EH (cell line): ENCODE measurements at regions not wholly inside any gene's neighbourhood (a gene's known extent, or its start where the extent isn't known, plus 50 kb on each side); places are given as distances from the start of the nearest gene placed in this dataset.
"Not testable (repeated sequence)": the region's sequence is repeated elsewhere in the genome, so short reads cannot be mapped to it uniquely, and the experiment has no call there.

ENCODE experiments used
- DNase-seq: peaks from one replicate; pipeline ENCODE4 v3.0.0-alpha.2; 2015; ENCODE audit warnings: low read depth

DNA sequence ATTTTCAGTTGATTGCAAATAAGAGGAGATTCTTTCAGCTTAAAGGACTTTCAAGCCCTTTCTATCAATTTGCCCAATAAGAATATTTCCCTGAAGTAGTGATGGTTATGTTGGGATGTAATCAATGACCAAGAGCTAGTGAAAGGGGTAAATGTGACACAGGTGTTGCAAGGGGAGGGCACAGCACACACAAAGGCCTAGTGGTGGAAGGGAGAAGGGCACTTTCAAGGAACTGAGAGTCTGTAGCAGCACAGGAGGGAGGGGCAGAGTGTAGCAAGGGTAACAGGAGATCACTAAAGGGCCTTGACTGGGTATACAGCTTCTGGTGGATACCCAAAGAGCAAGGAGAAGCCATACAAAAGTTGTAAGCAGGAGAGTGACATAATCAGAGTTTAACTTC lies 217.8 kb upstream of the ARHGEF26 start:
- no peak for DNase-seq

DNA sequence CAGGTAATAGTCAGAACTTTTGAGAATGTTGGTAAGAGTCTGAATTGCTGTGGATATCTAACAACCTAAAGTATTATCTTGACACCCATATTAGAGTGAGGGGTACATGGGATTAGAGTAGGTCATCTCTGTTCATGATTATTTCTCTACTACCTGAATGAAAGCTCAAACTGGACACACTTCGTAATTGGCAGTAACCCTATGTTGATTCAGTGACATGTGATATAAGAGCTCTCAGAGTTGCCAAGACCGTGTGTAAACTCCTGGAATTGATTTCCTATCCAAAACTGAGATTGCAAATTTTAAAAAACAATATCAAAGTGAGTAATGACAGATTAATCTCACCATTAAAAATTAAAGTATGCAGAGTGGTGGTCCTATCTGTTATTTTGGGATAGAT lies 214.8 kb upstream of the ARHGEF26 start:
- no peak for DNase-seq

DNA sequence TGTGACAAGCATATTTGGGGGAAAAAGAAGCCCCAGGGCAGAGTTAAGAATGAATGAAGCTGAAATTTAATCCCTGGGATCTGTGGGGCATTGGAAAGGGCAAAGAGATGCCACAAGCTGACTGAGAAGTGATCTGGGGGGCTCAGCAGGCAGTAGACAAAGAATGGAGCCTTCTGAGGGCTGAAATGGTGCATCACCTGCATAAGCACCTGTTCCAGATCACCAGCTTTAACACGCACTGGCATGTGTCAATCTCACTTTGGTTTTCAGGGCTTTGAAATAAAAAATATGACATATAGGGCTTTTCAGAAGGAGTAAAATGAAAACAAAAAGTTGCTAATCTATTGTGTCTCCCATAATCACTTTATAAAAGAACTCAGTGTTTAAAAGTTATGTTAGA lies 210.8 kb upstream of the ARHGEF26 start:
- DNase-seq, result no peak

DNA sequence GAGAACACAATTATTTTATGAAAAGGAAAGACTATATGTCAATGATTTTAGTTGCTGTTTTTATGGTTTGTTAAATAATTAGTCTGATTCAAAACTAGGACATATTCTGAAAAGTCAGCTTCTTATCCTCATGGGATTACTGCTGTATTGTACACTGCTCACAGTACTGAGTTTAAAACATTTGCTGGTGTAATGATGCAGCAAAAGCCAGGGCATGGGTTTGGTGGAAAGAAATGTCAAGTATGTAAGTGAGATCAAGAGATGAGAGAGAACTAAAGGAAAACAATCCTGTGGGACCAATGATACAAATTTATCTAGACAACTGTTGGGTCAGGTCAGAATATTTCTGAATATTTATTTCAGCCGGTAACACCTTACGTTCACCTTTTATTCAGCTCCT lies 210.1 kb upstream of the ARHGEF26 start:
- DNase-seq, result no peak

DNA sequence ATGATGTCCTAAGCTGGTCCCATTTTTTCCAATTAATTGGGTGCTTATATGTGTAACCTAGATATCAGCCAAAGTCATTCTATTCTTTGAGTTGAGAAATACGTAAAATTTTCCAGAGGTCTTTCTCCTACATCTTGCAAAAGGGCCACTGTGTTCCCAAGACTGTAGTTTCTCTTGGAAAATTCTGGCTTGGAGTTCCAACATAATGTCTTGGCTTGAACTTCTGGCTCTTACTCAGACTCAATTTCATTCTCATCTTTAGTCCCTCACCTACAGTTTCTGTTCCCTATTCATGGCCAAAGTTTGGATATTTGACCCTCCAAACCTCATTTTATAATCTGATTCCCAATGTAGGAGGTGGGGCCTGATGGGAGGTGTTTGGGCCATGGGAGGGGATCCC lies 201.4 kb upstream of the ARHGEF26 start:
- no peak for DNase-seq

DNA sequence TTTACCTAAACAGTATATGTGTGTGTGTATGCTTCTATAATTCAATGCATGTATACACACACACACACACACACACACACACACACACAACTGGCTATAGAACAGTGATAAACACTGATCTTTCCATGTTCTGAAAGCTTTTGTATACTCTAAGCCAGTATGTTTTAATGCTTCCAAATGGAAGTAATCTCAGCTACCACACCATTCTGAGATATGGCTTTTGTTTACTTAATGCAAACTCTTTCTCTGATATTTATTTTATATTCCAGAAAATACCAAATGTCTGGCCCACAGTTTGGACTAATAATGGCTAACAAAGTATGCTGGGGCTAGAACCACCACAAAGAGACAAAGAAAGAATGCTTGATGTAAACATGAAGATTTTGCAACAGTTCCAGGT lies 199.4 kb upstream of the ARHGEF26 start:
- DNase-seq, result no peak

DNA sequence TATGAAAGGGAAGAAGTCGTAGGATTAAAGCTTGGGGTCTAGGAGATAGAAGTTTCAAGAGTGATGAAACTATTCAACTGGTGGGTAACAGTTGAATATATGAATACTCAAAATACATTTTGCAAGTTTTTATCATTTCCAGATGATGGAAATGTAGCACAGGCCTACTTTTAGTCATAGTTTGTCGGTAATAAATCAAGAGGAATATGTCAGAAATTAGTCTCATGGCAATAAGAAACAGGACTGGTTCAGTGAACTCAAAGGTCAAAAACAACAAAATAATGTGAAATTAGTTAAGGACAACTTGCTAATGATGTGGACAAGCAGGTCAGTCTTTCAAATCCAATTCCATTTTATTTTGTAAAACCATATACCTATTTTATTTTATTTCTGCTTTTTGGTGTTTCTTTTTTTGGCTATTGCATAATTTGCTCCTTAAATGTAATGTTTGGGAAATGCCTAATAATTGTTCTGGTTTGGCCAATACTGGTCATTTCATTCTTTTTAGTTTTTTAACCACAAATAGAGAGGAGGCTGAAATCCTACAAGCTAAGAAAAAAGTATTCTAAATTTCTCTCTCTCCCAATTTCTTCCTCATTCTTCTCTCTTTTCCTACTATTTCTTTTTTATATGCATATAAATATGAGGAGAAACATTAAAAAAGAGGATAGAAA lies 195.2 kb upstream of the ARHGEF26 start:
- DNase-seq, result no peak

DNA sequence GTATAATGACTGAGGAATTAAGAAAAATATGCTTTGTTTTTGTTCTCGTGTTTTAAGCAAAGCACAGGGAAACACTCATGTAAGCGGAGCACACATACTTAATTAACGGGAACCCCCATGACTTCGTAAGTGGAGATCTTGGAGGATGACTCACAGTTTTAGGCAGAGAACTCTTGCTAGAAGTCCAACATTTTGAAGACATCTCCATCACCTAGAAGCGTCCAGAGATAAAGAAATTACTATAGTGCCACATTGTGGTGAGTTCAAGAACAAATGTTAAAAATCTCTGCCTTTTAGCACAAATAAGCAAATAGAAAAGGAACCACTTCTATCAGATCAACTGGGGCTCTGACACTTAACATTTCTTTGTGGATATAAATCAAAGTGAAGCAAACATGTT lies 194.1 kb upstream of the ARHGEF26 start:
- DNase-seq, result peak; percentile 62

DNA sequence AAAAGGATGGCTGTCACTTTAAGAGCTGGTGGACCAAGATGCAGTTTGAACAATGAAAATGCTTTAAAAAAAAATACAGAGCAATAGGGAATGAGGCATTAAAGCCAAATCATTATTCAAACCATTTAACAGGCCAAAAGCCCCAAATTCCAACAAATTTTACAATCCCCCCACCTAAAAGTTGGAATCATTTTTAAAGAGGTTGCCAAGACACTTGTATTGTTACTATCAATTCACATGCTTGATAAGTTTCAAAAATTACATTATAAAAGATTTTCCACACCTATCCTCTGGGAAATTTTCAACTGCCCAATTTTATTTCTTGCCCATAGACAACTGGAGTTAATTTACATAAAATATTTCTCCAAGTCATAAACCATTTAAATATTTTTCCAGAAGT lies 192.3 kb upstream of the ARHGEF26 start:
- no peak for DNase-seq

DNA sequence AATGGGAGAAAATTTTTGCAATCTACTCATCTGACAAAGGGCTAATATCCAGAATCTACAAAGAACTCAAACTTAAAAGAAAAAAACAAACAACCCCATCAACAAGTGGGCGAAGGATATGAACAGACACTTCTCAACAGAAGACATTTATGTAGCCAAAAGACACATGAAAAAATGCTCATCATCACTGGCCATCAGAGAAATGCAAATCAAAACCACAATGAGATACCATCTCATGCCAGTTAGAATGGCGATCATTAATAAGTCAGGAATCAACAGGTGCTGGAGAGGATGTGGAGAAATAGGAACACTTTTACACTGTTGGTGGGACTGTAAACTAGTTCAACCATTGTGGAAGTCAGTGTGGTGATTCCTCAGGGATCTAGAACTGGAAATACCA lies 187.7 kb upstream of the ARHGEF26 start:
- DNase-seq, result not testable (repeated sequence)

DNA sequence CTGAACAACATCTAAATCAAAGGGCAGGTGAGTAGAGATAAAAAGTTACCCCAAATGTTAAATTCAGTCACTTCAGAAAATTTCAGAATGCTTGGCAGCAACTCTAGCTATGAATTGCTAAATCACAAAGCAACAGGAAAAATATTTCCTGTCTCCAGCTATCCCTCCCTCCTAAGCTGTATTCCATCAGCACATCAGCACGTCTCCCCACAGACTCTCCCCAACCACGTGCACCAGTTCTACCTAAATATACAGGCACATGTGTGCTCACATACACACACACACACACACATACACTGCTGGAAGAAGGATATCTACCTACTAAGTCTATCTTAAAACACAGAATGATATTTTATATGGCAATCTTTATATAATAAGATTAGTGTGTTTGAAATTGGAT lies 177.1 kb upstream of the ARHGEF26 start:
- no peak for DNase-seq

DNA sequence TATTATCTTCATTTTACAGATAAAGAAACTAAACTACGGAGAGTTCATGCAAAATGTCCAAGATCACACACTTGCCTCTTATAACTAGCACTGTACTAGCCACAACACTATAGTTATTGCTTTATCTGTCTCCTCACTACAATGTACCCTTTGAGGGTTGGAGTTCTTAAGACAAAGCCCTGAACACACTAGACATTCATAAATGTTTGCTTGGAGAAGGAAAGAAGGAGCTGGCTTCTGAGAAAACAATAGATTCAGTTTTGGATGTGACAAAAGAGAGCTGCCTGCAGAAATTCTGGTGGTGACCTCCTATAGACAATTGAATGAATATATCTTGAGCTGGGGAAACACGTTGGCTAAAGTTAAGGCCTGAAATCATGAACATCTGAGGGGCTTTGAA lies 169.9 kb upstream of the ARHGEF26 start:
- no peak for DNase-seq

DNA sequence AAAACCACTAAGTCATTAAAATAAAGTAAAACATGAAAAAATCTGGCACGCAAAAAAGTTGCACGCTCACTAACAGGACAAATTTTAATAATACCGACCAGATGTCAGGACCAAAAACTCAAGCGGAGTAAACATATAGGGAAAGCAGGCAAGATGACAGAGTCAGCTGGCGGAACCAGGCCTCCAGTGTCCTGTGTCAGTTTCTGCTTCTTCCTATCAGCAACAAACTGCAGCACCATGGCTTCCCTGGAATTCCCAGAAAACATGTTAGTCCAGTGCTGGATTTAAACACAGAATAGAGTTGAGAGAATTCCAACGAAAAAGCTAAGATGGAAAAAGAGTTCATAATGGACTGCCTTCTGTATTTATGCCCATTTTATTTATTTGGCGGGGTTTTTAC lies 169.1 kb upstream of the ARHGEF26 start:
- DNase-seq, result no peak

DNA sequence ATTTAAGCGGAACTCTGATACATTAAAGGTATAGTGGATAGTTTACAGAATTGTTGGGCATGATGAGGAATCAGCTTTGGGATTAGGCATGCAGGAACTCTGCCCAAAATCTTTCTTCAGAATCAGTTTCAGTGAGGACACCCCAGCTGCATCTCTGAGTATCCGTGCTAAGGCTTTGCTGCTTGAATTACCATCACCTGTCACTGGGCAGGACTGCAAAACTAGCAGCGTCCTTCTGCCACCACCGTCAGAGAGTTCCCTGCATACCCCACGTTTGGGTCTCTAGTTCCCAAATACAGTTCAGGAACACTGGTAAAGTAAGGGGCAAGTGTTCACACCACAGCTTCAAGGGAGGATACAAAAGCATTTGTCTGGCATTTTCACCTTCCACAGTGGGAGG lies 164.6 kb upstream of the ARHGEF26 start:
- DNase-seq, result no peak

DNA sequence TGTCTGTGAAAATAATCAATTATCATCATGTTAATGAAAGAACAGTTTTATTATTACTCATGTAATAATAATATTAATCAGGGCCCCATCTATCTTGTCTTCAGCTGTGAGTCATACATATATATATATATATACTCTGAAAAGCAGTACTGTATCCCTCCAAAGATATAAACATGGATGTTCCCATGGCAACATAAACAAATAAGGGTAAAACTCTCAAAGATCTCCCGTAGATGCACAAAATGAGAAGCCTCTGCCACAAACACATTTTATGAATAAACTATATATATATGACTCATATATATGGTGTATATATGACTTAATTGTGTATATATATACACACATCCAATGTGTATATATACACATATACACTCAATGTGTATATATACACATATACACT lies 163.8 kb upstream of the ARHGEF26 start:
- DNase-seq, result no peak

DNA sequence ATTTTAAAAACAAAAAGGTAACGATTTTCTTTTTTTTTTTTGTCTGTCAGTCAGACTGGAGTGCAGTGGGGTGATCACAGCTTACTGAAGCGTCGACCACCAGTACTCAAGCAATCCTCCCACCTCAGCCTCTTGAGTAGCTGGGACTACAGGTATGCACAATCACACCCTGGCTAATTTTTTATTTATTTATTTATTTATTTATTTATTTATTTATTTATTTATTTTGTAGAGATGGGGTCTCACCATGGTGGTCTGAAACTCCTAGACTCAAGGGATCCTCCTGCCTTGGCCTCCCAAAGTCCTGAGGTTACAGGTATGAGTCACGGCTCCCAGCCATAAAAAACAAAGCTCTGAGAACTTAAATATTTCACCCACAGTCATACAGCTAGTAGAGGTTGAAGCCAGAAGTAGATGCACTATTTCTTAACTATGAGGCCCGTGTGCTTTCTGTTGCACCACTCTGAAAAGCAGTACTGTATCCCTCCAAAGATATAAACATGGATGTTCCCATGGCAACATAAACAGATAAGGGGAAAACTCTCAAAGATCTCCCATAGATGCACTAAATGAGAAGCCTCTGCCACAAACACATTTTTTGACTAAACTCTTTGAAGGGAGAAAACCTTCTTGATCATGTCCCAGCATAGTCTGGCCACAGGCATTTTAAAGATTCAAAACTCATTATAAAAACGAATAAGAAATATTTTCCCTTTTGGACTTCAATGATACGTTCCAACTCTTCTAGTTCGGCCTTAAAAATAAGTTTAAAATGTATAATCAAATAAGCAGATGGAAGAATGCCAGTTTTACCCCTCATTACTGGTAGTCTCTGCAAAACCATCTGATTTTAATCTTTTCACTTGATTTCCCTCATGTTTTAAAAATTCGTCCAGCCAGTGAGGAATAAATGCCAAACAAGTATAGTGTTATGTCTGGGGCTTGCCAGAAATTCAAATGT lies 162.3 kb upstream of the ARHGEF26 start:
- DNase-seq, result no peak

DNA sequence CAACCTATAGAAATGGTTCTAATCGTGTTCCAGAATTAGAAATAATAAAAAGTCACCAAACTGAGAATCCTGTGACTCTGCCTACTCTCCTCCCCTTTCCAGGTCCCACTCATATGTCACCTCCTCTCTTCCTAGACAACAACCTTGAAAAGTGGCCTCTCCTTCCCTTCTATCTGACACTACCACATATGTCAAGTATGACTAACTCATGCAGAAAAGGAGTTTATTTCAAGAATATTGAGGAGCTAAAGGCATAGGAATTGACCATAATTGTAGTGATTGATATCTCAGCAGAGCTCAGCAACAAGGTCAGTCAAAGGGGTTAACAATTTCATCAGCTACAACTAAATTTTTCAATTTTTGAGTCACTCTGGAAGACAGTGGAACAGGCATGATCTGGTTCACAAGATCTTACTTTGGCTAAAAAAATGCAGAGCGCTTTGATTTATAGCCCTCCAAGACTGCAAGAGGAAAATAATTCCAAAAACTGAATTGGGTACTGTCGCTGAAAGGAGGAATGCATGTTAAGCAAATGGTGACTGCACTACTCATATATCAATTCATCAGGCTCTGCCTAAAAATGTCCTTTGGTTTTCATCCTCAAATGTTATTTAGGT lies 160.6 kb upstream of the ARHGEF26 start:
- DNase-seq, result no peak

DNA sequence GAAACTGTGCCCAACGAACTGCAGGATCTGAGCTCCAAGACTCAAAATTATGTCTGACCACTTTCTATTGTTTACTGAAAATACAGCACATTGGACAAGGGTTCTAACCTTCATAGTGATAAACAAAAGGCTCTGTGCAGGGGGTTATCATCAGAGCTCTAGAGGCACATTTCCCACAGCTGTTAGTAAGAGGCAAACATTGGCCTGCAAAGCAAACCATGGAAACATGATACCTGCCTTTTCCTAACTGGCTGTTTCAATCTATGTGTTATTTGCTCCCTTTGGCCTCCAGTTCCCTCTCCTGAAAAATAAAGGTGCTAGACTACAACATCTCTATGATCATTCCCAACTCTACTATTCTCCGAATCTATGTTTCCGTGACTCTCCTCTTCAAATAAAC lies 159.7 kb upstream of the ARHGEF26 start:
- DNase-seq, result no peak

DNA sequence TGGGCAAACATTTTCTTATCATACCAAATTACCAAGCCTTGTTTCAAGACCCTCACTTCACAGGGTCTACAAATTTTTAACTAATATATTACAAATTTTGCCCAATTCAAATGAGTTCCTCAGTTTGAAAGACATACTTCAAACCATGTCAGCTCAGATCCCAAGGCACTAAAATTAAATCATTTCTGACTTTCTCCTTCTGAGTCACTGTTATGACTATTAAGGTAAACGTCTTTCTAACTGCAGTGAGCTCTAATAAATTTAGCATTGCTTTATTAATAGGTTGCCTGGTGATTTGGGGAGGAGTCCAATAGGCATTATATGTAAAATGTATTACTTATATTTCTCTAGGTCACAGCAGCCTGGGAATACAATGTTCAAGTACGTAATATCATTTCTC lies 158.2 kb upstream of the ARHGEF26 start:
- no peak for DNase-seq

DNA sequence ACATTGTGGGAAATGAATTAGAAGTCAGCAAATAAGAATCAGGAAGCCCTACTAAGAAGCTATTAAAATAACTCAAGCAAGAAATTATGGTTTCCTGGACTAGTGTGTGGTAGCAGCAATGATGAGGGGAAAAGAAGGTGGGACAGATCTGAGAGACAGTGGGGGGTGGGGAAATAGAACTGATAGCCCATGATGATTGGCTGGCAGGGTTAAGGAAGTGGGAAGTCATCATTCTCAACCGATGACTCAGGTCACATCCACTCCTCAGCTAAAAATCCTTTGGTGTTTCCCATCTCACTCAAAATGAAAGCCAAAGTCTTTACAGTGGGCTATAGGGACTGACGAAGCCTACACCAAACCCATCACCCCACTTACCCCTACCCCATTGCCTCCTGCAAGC lies 153.9 kb upstream of the ARHGEF26 start:
- no peak for DNase-seq

DNA sequence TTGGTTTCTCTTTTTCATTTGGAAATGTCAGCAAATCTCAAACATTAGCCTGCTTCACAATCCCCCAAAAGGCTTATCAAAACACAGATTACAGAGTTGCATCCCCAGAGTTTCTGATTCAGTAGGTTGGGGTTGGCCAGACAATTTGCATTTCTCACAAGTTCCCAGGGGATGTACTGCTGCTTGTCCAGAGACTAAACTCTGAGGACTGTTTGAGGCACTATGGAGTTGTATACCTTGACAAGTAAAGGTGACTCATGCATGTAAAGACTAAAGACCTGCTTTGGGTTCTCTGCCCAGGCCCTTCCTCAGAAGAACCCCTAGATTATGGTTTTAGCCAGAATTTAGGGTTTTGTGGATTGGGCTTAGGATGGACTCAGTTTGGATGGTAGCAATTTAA lies 151.1 kb upstream of the ARHGEF26 start:
- DNase-seq, result no peak

DNA sequence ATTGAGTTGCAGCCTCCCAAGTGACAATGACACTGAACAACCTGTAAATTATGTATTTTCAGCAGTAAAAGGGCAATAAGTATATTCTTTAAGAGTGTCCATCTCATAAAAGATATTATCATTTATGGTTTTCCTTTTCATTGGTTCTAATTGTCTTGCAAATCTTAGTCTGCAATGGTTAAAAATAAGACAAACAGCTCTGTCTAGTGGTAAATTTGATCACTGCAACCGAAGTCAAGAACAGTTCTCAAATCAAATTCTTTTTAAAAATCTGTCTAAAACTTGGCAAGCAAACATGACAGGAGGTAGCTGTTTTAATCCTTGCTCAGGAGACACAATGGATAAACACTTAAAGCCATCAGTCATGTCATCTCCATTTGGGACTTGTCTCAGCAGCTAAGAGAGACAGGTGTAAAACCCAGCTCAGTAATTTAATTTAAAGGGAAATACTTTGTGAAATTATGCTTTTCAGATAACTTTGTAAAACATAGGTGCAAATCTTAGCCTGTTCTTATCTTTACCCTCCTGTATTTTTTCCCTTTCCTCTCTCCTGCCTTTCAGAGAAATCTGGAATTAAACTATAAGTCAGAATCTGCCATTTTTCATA lies 150.3 kb upstream of the ARHGEF26 start:
- no peak for DNase-seq

DNA sequence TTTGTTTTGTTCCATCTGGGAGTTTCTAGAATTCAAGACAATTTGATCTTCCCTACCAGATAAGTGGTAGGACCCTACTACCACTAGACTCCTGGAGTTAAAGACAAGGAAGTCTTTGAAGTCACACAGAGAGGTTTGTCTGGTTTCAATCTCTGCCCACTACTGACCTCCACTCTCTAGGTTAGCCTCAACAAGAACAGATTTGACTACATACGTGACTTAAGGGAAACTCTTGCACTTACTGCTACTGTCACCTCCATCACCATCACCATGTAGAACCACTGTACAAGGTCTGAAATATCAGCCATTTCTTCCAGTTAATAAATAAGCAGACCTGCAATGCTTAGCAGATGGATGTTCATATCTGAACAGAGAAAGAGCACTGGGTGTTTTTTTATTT lies 148.3 kb upstream of the ARHGEF26 start:
- no peak for DNase-seq
